ENCODE measurements at regions not wholly inside any gene's neighbourhood (a gene's known extent, or its start where the extent isn't known, plus 50 kb on each side); places are given as distances from the start of the nearest gene placed in this dataset.

DNA sequence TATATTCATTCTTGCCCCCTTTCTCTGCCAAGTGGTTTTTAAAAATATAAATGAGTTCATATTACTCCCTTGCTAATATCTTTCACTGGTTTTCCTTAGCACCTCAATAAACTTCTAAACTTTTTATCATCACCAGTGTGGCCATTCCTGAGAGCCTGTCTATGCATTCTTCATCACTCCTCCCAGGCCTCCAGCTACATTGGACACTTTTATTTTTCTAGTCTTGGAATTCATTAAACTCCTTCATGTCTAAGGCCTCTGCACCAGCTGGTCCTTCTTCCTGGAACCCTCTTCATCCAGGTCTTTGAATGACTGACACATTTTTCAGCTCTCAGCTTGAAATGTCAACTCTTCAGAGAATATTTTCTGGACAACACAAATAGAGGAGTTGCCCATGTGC is 120.4 kb upstream of the P2RY1 start:
- TF ChIP-seq, protein P1, sequence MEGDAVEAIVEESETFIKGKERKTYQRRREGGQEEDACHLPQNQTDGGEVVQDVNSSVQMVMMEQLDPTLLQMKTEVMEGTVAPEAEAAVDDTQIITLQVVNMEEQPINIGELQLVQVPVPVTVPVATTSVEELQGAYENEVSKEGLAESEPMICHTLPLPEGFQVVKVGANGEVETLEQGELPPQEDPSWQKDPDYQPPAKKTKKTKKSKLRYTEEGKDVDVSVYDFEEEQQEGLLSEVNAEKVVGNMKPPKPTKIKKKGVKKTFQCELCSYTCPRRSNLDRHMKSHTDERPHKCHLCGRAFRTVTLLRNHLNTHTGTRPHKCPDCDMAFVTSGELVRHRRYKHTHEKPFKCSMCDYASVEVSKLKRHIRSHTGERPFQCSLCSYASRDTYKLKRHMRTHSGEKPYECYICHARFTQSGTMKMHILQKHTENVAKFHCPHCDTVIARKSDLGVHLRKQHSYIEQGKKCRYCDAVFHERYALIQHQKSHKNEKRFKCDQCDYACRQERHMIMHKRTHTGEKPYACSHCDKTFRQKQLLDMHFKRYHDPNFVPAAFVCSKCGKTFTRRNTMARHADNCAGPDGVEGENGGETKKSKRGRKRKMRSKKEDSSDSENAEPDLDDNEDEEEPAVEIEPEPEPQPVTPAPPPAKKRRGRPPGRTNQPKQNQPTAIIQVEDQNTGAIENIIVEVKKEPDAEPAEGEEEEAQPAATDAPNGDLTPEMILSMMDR (IDR thresholded peaks at IDR 0.05): no peak
- no peak for TF ChIP-seq POLR2A (IDR thresholded peaks at IDR 0.05)

All from thyroid gland (tissue), 4 donors.